AG20443 (cell line): ENCODE measurements at regions not wholly inside any gene's neighbourhood (a gene's known extent, or its start where the extent isn't known, plus 50 kb on each side); places are given as distances from the start of the nearest gene placed in this dataset.
"Not testable (repeated sequence)": the region's sequence is repeated elsewhere in the genome, so short reads cannot be mapped to it uniquely, and the experiment has no call there.

Source experiments
- DNase-seq: peaks from one replicate; pipeline ENCODE4 v3.0.0; 2012; ENCODE audit warnings: low spot score, mixed read lengths

GRCh38 chr4:3632794-3633193, 100.6 kb upstream of the LRPAP1 start:
- DNase-seq, result not testable (repeated sequence)

GRCh38 chr4:3631544-3632266, 99.5 kb upstream of the LRPAP1 start:
- DNase-seq, result not testable (repeated sequence)

DNA sequence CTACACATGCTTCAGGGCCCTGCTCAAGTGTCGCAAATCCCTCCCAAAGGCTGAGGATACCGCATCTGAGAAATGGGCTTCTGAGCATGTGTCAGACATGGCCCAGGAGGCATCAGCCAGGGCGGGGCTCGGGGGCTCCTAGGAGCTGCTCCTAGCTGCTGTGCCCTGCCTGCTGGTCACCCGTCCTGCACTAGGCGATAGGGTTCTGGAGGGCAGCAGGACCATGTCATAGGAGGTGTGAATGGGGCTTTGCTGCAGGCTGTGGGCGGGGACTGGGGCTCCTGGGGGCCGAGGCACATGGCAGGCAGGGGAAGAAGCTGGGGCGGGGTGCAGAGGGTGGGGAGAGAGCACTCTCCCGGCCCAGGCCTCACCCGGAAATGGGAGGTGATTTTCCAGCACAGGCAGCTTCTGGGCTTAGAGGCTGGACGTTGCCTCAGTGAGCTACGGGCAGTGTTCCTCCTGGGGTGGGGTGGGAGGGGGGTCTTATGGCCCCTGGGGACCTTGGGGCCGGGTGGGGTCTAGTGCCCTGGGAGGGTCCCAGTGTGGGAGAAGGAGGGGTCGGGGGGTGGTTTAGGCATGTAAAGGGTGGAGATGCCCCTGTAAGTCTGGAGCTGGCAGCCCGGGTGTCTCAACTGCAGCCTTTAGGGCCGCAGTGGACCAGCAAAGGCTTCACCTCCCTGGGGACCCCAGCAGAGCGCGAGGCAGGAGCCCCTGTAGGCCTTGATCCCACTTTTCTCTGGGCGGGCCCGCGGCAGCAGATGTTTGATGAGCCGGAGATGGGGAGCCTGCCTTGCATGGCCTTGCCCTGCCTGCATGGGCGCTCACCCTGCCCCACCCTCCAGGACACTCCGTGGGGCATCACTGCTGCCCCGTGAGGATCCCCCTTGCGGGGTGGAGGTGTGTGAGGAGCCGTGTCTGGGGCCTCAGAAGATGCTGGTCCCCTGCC, 98.6 kb upstream of the LRPAP1 start:
- DNase-seq, result no peak

DNA sequence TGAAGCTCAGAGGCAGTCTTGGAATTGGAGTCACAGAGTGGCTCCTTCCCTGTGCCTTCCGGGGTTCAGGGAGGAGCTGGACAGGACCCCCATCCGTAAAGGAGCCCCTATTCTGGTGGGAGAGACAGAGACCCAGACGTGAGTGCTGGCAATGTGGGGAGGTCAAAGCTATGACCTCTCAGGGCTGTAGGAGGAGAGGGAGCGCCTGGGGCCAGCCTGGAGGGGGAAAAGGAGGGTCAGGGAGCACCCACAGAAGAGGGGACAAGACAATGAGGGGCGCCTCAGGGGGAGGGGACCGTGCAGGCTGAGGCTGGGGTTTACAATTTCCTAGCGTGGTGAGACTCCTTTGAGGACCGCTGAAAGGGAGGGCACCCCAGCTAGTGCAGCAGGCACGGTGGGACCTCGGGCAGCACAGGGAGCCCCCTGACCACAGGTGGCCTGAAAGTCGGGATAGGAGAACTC, 97.9 kb upstream of the LRPAP1 start:
- DNase-seq, result no peak

- no peak for DNase-seq
Measured at GRCh38 chr4:3629665-3630064, 97.4 kb upstream of the LRPAP1 start.

DNA sequence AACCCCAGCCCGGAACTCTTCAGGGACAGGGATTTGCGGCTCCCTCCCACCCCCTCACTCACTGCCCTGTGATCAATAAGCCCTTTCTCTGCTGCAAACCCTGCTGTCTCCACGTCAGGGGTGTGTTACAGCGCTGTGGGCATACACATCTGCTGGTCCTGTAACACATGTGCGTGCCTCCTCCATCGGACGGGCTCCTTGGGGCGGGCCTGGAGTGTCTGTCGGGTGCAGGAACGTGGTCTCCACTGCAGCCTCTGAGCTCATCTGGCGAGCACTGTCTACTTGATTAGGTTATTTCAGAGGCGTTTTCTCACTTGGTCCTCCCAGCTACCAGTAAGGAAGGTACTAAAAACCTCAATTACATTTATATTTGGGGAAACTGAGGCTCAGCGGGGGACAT, 97.0 kb upstream of the LRPAP1 start:
- not testable (repeated sequence) for DNase-seq

DNA sequence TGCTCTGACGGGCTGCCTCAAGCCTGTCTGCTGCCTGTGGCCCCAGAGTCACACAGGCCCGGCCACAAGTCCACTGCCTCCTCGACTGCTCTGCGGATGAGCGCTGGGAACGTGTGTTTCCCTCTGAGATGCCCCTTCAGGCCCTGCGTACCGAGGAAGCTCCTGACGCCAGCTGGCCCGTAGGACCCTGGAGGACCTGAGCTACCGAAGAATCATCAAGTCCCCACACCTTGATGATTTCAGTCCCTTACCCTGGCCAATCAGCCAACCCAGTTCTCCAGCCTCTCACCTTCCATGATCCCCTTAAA, 96.6 kb upstream of the LRPAP1 start:
- DNase-seq, result no peak

DNA sequence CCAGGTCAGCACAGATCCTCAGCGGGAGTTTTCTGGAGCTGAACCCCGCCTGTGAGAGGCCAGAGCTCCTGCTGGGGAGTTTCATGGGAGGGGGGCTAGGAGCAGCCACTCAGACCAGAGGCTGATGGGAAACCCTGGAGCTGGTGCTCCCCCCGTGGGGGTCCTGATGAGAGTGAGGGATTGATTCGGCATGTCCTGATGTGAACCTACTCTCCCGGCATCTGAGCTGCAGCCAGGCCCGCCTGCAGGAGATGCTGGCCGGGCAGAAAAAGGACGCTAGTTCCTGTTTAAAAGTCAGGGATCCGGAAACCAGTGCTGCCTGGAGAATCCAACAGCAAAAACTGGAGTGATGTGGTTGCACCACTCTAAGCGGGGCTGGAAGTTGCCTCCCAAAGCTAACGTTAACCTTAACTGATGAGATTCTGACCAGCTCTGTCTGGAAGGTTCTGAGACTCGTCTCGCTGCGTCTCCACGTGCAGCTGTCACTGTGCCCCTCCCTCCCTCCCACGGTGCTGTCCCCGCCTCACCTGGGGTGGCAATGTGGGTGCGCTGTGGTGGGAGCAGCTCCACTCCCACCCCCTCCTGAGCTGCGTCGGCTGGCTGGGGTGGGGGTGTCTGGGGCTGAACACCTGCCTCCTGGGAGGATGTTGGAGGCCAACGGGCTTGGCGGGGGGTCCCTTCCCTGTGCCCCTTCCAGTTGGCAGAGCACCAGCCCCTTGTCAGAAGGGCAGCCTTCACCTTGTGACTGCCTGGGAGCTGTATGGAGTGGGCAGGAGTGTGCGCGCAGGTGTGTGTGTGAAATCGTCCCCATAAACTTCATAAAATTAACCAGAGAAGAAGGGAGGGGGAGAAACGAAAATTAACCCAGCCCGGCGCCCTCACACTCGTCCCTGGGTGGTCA, 96.0 kb upstream of the LRPAP1 start:
- DNase-seq, result not testable (repeated sequence)

GRCh38 chr4:3627456-3627855, 95.2 kb upstream of the LRPAP1 start:
- DNase-seq, result not testable (repeated sequence)

- not testable (repeated sequence) for DNase-seq
Measured at GRCh38 chr4:3626131-3626884, 94.1 kb upstream of the LRPAP1 start.

DNA sequence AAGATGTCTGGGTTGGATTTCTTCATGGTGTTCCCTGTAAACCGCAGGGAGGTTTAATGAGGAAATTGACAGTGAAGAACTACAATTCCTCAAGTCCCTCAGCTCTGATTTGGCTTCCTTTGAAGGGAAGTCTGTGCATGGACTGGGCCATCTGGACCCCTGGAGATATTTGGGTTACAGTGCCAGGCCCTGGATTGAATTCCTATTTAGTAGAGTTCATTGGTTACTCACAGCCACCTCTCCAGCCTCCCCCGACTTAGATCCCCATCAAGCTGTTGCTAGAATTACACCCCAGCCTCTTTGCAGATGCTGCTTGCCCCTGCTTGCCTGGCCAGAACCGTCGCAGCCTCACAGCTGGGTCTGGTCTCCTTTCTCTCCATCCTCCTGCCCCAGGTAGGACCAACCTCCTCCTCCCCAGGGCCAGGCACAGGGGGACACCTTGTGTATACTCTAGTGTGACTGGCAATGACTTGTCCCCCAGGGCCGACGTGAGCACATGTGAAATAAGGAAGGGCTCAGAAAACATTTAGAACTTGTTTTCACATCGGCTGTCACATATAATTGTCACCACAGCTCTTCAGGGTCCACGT, 93.2 kb upstream of the LRPAP1 start:
- not testable (repeated sequence) for DNase-seq

GRCh38 chr4:3623809-3624329, 91.6 kb upstream of the LRPAP1 start:
- DNase-seq, result peak; percentile 37

DNA sequence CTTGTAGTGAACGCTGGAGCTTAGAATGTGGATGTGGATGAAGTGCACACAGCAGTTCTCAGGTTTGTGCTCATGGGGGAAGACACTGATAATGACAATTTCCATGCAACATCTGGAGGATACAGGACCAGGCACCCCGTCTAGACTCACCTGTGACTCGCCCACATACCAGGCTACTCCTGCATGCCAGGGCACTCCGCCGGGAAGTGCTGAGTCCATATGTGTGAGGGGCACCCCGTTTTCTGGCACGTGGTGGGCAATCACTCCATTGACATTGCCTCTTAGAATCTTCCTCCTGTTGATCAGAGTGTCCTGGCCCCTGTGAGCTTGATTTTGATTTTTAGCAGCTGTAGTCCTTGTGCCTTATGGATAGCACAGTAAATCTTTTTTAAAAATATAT, 90.9 kb upstream of the LRPAP1 start:
- no peak for DNase-seq

DNA sequence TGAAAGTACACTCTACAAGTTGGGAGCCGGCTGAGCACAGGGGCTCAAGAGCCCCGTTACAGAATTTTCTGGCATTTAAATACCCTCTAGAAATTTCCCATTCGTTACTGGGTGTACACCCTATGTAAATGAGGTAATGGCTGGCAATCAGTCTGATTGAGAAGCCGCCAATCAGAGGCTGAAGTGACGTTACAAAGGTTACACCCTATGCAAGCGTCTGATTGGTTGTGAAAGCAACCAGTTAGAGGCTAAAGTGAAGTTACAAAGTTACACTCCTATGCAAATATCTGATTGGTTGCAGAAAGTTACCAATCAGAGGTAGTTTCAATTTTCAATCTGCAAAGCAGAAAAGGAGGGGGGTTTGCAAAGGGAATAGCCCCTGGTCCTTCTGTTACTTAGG, 88.1 kb upstream of the LRPAP1 start:
- DNase-seq, result not testable (repeated sequence)

DNA sequence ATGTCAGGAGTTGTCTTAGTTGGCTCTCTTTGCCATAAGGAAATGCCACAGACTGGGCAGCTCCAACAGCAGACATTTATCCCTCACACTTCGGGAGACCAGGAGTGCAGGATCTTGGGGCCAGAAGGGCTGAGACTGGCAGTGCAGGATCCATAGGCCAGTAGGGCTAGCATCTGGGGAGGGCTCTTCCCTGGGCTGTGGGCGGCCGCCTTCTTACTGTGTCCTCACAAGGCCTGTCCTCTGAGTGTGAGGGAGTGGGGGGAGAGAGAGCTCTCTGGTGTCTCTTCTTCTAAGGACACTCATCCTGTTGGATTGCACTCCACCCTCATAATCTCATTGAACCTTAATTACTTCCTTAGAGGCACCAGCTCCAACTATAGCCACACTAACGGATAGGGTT, 87.5 kb upstream of the LRPAP1 start:
- DNase-seq, result not testable (repeated sequence)

DNA sequence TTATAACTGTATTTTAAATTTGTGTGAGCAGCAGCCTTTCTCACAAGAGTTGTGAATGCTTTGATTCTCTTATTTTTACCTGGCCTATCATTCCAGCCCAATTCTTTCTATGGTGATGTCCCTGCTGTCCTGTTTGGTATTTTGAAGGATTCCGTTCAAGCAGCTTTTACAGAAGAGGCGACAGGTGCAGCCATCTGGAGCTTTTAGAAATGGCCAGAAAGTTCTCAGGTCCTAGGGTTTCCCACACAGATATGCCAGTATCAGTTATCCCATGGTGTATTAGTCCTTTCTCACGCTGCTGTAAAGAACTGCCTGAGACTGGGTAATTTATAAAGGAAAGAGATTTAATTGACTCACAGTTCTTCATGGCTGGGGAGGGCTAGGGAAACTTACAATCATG, 86.1 kb upstream of the LRPAP1 start:
- DNase-seq, result not testable (repeated sequence)

DNA sequence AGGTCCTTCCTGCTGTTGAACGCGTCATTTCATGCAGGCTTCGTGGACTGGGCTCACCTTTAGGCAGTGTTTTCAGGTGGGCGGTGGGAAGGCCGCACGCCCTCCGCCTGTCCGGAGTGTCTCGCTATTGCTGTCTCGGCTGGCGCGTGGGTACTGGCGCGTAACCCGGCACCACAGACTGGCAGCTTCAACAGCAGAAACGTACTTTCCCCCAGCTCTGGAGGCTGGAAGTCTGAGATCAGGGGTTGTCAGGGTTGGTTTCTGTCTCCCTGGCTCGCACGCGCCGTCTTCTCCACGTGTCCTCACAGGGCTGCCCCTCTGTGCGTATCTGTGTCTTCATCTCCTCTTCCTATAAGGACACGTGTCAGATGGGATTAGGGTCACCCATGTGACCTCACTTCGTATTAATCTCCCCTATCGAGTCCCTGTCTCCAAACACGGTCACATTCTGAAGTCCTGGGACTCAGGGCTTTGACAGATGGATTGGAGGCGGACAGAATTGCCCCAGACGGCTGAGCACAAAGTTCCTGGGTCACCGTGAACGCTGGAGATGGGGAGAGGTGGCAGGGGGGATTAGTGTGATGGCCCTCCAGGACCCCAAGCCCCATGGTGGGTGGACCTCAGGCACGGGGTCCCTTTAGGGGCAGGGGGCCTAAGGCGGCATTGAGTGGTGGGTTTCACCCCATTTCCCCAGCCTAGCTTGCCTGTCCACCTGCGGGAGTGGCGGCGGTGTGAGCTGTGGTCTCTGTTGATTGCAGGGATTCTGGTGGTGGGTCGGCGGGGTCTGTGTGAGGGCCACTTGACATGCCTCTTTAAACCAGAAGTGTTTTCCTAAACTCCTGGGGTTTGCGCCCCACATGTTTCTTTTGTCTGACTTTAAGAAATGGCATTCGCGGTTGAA, 83.4 kb upstream of the LRPAP1 start:
- no peak for DNase-seq

DNA sequence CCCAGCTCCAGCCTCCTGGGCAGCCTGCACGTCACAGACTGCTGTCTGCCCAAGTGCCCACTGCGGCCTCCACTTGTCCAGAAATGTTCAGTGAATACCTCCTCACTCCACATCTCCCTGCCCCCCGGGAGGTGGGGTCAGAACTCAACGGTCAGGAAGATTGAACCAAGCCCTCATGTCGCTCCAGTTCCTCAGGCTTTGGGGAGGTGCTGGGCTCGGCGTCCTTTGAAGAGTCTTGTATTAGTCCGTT, 82.4 kb upstream of the LRPAP1 start:
- DNase-seq, result no peak

- DNase-seq, result peak; percentile 49
Measured at GRCh38 chr4:3613967-3614730, 81.9 kb upstream of the LRPAP1 start.
